HG03135 (cell line): ENCODE measurements at regions not wholly inside any gene's neighbourhood (a gene's known extent, or its start where the extent isn't known, plus 50 kb on each side); places are given as distances from the start of the nearest gene placed in this dataset.

Experiments
- ATAC-seq: cut with Tn5 transposase; IDR thresholded peaks from one replicate; pipeline ENCODE4 v1.9.1; 2021; ENCODE audit warnings: mild to moderate bottlenecking, moderate library complexity; ENCODE audit not compliant: unreplicated experiment

DNA sequence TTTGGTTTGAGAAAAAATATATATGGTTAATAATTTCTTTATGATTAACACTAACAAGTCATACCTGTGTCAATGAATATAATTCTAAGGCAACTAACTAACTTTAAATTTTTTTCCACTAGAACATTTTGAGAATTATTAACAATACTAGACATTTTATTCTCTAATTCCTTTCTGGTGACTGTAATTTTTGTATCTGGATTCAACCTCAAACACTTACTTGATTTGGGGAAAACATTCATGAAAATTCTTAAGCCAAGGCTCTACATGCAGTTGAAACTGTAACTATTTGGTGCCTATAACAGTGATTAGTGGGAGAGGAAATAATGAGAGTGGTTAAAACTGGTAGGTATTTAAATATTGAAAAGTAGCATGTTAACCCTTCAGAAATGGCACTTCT, 546.5 kb upstream of the KLHL29 start:
- no peak for ATAC-seq

DNA sequence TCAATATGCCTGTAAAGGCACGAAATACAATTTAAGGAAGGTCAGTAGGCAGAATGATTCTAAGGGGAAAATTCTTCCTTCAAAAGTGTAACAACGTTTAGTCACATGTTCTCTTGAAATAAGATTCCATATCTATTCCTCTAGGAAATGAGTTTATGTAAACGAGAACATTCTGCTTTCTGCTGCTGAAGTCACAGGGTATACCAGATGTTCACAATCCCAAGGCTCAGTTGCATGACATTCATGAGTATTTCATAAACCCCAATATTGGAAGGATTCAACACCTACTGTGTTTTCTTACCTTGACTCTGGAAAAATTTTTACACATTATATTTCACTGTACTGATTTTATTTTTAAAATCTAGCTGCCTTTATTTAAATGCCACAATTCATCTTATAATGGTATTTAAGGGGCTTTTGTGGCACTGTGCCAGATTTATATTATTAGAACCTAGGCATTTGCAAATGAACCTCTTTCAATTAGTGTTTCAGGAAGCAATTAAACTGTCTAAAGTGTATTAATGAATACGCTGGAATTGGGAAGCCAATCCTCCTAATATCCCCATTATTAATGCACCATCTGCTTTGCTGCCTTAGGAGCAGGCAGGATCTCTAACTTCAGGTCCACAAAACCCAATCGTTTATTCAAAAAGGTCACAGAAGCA, 542.6 kb upstream of the KLHL29 start:
- ATAC-seq = no peak

DNA sequence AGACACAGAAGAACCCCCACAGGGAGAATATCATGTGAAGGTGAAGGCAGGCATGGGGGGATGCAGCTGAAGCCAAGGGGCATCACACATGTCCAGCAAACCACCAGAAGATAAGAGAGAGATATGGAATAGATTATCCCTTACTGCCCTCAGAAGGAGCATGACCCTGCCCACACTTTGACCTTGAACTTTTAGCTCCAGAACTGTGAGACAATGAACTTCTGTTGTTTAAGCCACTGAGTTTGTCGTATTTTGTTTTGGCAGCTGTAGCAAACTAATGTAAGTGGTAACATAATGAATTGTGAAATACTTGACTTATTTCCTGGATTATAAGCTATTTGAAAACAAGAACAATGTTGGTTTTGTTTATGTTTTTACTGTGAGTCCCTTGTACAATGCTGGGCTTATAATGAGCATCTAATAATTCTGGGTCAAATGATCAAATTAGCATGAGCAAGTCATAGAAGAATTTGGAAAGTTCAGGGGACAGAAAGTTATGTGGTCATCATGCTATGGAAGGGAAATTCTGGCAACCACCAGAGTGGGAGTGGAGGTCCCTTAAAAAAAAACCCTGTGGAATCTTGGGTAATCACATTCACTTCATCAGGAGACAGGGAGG, 541.0 kb upstream of the KLHL29 start:
- ATAC-seq = no peak

DNA sequence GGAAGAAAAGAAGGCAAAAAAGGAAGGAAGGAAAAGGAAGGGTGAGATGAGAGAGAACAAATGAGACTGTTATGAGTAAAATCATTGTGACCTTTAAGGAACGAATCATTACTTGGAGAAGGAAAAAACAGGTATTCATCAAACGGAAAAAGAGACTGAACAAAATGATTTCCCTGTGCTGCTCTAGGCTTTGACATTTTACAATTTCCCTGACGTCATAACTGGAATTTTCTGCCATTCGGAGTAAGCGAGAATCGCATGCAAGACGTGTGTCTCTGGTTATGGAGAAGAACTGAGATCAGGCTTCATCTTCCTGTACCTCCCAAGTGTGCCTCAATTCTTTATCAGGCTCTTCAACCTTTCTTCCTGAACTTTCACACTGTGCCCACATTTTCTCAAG, 534.7 kb upstream of the KLHL29 start:
- no peak for ATAC-seq

DNA sequence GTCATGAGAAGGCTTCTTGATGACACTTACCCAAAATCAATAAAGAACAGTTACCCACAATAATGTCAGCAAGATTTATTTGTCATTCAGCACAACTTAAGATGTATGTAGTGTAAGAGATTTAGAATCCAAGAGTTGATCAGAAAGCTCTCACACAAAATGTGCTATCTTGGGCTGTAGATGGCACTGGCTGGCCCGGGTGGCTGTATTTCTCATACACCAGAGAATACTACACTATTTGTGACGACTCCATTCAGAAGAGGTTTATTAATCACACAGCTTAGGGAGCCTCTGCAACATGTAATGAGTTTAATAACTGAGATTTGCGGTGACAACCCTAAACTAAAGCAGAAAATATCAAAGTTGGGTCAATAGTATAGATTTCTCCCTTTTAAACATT, 530.4 kb upstream of the KLHL29 start:
- ATAC-seq = no peak

DNA sequence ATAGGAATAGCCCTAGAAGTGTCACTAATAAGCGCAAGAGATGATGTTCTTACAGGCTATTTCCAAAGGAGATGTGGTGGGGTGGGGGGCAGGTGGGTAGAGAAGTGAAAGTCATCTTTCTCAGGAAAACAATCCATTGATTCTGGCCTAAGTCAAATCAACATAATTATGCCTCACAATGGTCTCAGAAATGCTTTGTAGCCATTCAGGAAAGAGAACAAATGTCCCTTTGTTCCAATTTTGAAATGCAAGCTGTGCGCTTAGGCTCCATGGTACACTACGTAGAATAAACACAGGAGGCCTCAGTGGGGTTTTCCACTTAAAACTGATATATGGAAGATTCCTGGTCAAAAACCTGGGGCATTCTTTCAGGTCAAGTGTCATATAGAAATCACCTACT, 529.9 kb upstream of the KLHL29 start:
- ATAC-seq = no peak

DNA sequence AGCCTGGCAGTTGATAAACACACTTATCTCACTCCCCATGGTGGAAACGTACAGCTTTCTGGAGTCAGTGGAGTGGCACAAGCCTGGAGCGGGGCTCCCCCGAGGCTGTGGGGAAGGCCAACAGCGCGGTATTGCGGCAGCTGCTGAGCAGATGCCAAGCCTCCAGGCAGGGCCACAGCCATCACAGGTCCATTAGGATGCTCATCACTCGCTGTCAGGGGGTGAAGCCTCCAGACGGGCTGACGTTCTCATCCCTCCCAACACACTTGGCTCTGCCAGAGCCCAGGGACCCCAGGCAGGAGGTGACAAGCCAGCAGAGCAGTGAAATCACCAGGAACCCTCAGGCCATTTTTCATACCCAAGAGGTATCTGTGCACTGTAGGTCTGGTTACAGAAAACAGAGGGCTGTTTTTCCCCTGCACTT, 529.2 kb upstream of the KLHL29 start:
- ATAC-seq = no peak

DNA sequence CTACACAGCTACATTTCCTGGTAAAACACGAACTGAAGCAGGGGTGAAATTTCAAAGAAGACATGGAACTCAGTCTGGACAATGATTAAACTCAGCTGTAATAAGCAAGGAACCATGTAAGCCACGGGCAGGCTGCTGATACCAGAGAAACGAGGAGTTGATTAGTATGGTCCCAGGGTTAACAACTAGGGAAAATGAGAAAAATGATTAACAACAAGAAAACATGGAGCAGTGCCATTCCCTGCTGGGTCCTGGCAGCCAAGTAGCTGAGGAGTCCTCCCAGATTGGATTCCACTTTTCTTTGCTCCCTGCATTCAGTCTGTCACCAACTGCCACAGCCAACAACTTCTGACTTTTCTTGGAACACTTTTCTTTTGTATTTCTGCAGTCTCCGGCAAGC, 517.0 kb upstream of the KLHL29 start:
- ATAC-seq = no peak

DNA sequence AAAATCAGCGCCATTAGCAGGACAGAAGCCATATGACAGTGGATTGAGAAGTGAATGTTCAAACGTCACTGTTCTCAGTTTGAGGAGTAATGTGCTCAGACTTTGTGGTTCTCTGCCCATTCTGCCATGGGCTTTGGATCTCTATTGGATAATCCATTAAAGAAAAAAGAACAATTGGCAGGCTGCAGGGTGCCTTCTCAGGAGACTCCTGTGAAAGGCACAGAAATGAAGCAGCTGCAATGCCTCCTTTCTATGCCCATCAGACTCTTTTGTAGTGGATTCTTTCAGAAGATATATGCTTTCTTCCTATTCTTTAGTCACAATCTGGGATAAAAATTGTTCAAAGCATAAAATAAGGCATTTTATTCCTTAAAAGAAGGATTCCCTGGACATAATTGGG, 506.9 kb upstream of the KLHL29 start:
- no peak for ATAC-seq

DNA sequence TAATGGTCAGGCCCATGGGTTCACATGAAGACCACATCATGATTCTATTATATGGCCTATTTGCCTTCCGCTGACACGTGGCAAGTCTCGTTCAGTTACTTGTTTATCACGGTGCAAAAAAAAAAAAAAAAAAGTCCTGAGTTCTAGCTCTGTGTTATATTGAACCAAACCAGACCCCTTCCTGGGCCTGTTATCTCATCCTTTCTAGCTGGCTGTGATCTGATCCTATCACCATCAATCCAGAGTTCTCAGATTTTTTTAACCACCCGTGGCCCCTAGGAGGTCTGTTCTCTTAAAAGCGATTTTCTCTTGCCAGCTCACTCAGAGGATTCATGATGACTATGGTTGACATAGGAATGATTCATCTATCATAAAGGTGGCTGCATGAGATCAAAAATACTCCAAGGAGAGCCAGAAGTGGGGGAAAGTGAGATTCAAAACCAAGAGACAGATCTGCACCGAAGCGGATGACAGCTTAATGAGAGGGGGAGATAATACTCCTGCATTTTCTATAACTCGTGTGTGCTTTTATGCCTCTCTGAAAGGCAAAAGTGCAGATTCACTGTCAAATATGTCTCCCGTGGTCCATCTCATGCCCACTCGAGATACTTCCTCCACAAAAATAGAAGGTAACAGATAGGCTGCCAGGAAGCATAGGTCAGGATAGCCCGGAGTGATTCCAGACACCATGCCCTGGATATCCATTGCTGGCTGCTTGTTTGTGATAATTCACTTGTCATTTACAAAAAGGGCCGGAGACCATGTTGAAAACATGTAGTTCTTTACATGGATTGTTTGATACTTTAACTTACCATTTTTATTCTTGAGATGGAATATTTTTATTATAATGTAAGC, 505.7 kb upstream of the KLHL29 start:
- no peak for ATAC-seq

DNA sequence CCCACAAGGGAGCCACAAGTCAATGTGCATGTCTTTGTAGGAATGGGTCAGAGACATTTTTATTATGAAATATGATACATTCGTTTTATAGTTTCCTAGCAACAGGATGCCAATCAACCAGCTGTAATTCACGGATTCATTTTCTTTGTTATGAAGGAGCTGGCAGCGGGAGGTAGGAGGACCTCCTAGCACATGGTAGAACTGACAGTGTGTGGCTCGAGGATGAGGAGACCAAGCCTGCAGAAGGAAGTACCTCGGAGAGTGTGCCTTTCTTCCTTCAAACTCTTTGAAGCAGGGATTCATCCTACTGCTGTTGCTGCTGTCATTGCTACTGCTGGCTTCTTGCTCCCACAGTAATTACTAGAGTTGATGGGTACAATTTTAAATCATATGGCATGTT, 504.8 kb upstream of the KLHL29 start:
- no peak for ATAC-seq

DNA sequence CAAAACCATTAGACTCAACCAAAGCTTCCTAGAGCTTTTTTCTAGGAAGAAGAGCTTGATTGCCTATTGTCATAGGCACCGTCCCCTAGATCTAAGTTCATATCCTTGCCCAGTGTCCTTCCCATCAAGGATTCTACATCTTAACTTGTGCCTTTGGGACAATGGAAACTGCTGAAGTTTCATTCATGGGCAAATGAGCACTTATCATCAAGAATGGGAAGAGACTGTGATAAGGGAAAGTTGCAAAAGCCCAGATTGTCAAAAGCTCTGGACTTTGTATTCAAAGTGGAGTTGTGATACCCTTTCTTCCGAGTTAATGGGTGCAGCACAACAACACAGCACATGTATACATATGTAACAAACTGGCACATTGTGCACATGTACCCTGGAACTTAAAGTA, 503.0 kb upstream of the KLHL29 start:
- ATAC-seq = no peak

DNA sequence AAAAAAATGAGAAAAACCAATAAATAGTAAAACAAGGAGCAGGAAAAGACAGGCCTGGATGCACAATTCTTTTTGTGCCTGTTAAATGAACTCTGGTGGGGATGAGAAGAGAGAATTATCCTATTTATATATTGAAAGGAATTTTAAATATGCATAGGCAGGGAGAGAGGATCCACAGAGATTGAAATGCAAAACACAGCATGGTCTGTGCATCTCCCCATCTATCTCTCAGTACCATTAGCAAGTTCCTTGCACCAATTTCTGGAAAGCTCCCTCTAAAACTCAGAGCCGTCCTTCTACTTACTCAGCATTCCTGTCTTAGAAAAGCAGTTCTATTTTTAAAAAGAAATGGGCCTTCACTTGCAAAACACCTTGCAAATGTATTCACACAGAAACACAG, 502.3 kb upstream of the KLHL29 start:
- no peak for ATAC-seq

DNA sequence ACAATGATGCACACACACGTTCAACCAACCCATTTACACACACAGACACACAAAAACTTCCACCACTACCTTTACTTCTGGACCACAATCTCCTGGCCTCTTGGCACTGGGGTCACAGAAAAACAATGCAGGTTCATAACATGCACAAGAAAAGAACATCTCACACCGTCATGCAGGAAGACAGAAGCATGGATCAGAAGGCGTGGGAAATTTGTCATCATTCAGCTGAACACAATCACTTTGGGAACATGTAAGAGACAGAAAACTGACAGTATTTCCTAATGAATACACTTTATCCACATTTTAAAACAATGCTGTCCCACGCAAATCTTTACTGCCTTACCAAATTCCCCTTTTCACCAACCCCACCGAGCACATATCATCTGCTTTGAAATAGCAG, 501.9 kb upstream of the KLHL29 start:
- no peak for ATAC-seq

DNA sequence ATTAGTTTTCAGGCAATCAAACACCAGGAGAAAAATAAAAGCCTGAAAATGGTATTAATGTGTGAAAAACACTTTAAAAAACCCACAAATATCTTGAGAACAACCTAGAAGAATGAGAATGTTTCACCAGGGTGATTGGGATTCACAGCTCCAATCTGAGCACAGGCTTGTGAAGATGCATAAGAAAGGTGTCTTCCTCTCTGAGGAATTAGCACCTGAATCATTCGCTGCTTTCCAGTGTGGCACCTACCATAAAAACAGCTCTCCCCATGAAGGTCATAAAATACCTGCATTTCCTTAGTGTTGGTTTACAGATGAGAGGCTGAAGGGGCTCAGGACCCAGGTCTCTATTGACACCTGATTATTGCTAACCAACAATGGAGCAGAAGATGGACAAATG, 499.7 kb upstream of the KLHL29 start:
- no peak for ATAC-seq

DNA sequence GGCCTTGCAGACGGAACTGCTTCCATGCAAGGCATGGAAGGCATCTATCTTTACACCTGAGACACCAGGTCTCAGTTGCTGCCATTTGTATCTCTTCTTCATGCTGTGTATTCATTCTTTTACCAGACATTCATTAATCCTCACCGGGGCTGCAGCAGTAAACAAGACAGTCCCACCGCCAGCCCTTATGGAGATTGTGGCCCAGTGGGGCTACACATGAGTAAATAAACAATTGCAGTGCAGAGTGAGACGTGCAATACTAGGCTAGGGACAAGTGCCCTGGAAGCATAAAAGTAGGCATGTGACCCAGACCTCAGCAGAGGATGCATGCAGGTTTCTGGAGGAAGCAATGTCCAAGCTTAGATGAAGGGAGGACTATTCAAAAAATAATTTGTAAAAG, 497.6 kb upstream of the KLHL29 start:
- no peak for ATAC-seq

DNA sequence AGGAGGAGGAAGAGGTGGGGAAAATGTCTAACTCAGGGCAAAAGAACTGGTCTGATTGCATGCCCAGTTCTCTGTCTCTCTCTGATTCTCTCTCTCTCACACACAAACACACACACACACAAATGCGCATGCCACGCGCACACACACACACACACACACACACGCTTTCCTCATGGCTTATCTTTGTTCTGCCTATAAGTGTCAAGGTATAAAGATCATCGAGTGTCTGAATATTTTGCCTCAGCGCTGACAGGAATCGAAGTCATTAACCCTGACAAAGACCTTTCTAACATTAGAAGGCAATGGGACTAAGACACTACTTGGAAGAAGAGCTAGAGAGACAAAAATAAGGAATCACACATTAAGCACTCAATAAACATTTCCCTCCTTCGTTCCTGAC, 497.1 kb upstream of the KLHL29 start:
- ATAC-seq = no peak

DNA sequence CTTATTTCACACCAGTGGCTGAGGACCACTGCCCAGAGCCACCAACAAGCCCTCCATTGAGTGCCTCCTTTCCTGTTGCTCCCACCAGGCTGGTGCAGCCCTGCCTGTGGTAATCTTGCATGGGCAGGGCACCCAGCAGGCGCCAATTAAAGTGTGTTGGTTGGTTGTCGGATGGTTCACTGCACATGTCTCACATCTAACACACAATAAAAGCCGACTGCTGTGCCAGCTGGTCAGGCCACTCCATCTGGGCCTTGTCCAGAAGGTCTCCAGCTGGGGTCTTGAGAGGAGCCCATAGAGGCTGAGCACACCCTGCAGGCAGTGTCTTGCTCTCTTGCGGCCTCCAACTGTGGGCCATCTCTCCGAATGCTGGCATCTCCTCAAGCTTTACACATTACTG, 494.8 kb upstream of the KLHL29 start:
- no peak for ATAC-seq

DNA sequence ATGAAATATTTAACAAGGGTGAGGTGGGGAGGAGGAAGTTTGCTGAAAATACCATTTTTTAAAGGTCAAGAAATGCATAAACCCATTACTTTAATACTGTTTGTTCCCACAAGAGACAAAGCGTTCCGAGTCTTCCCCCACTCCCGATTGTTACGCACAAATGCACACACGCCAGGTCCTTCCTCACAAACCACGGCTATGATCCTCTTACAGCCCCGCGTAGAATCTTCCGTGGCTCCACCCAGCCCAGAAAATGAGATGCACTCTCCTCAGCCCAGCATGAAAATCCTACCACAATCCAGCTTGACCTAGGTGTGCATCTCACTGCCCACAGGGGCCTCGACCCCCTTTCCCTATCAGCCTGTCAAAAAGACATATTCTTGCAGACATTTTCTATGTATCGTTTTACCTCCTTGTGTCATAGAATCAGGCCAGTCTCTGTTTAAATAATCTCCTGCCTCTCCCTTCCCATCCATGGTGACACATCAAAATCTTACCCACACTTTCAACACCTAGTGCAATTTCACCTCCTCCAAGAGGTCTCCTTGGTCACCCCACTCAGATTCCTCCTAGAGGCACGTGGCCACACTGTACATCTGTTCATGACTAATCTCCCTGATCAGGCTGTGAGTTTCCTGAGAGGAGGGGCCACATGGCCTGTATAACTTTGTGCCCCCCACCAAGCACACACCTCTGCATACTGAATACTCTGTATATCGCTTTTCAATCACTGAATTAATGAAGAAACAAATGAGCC, 491.0 kb upstream of the KLHL29 start:
- no peak for ATAC-seq

DNA sequence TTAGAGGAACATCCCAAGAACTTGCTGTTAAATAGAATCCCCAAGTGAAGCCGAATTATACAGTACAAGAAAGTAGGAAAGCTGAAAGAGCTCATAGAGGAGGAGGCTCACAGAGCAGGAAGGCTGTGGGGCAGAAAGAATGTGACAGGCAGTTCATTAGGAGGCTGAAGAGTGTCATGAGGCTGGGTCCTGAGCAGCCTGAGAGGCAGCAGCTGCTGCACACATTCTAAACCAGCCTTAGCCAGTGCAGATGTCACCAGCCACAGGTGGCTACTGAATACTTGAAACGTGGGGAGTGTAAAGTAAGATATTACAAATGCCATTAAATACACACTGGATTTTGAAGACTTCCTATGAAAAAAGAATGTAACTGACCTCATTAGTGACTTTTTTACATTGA, 490.2 kb upstream of the KLHL29 start:
- ATAC-seq = no peak

DNA sequence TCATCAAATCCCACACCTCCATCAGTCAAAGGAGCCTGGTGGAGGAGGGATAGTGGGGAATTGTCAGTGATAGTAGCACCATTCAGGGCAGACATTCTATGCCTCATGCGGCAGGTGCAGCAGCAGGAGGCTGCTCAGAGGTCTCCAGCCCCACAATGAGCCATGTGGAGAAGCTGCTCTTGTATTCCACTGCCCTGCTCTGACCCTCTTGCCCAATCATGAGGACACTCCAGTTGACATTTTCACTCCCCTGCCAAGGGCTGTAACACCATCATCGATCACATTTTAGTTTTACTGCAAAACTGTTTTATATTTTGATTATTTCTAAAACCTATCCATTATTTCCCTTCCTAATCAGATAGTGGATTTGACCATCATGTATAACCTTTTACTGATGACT, 487.6 kb upstream of the KLHL29 start:
- no peak for ATAC-seq
